ENCODE measurements at regions not wholly inside any gene's neighbourhood (a gene's known extent, or its start where the extent isn't known, plus 50 kb on each side); places are given as distances from the start of the nearest gene placed in this dataset.

DNA sequence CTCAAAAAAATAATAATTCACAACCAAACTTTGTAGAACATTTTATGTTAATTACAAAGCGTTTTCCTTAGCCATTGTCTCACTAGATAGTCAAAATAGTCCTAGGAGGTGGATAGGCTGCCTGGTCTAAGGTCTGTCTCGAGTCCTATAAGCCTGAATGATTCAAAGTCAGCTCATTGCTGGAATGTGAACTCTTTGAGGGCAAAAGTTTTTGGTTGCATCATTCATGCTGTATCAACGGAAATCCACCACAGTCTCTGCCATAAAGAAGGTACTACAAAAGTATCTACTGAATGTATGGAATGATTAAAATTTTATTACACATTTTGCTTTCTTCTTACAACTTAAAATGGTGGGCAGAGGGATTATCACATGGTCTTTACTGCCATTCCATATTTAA, 387.3 kb upstream of the RARB start:
- Histone ChIP-seq H3K79me2 (ENCODE audit: insufficient read depth, low read depth) (no peaks in the 10 kb centered on the region), H3K4me2 (no peak overlapping the region), H3K27me3 (ENCODE audit: insufficient read depth, low read depth) (no peaks in the 10 kb centered on the region), H3K4me1 (ENCODE audit: low read depth, poor library complexity, severe bottlenecking) (no peaks in the 10 kb centered on the region), H3K4me3 (IDR thresholded peaks at IDR 0.05; ENCODE audit: insufficient read depth, low read depth, low read length) (no peak overlapping the region), H3K27ac (no peak overlapping the region), H3K36me3 (ENCODE audit: insufficient read depth) (no peaks in the 10 kb centered on the region), H2AFZ (ENCODE audit: low read depth) (no peak overlapping the region), H3K9ac (no peak overlapping the region), H4K20me1 (ENCODE audit: insufficient read depth) (no peaks in the 10 kb centered on the region)
- TF ChIP-seq, protein P1, sequence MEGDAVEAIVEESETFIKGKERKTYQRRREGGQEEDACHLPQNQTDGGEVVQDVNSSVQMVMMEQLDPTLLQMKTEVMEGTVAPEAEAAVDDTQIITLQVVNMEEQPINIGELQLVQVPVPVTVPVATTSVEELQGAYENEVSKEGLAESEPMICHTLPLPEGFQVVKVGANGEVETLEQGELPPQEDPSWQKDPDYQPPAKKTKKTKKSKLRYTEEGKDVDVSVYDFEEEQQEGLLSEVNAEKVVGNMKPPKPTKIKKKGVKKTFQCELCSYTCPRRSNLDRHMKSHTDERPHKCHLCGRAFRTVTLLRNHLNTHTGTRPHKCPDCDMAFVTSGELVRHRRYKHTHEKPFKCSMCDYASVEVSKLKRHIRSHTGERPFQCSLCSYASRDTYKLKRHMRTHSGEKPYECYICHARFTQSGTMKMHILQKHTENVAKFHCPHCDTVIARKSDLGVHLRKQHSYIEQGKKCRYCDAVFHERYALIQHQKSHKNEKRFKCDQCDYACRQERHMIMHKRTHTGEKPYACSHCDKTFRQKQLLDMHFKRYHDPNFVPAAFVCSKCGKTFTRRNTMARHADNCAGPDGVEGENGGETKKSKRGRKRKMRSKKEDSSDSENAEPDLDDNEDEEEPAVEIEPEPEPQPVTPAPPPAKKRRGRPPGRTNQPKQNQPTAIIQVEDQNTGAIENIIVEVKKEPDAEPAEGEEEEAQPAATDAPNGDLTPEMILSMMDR (conservative IDR thresholded peaks at IDR 0.05; ENCODE audit: low read depth, low read length), result no peak

DNA sequence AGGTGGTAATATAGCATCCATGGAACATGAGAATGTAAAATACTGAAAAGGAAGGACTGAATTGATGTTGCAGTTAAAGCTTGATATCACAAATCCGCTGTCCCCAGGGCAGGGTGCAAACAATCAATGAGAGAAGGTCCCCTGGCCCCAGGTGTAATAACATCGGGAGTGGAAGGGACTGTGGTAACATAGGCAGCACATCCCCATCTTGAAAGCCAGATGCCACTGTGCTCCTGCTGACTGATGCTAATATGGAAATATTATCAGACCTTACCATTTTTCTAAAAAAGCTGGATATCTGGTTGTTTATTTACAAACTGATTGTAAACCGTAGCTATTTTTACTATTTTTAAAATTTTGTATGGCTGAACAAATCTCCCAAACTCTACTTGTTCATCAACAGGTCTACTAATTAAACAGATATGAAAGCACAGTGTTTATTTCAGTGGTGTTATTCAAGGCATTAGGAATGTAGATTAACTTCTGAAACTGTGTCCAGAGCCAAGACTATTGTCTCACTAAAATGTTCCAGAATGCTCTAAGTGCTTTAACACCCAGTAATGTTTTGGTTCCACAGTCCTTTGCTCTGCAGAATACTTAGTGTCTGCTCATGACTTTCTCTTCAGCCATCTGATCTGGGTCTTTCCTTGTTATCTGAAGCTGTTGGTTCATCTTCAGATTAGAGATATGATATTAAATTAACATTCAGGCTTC, 386.0 kb upstream of the RARB start:
- H3K4me3 ChIP-seq (IDR thresholded peaks at IDR 0.05; ENCODE audit: insufficient read depth, low read depth, low read length), result no peak overlapping the region

DNA sequence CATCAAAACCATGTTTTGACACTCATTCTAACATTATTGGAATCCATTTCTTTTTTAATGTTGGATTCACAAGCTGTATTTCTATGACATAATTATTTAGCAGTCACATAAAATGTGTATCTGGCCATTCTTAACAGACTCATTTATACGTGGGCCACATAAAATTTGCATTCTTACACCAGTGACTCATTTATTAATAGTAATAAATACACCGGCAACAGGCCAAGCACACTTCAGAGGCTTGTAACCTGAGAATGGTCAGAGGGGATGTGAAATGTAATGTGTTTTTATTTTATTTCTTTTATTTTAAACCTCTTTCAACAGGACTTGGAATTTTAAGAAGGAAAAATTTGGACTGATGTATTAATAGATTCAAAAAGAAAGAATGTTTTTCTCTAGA, 384.9 kb upstream of the RARB start:
- H3K4me3 ChIP-seq (IDR thresholded peaks at IDR 0.05; ENCODE audit: insufficient read depth, low read depth, low read length), result no peak overlapping the region
- H4K20me1 ChIP-seq (ENCODE audit: insufficient read depth), result no peaks in the 10 kb centered on the region
- H3K4me2 ChIP-seq, result no peak overlapping the region
- no peaks in the 10 kb centered on the region for H3K27me3 ChIP-seq (ENCODE audit: insufficient read depth, low read depth)
- H3K36me3 ChIP-seq (ENCODE audit: insufficient read depth), result no peaks in the 10 kb centered on the region
- TF ChIP-seq, protein P1 (conservative IDR thresholded peaks at IDR 0.05; ENCODE audit: low read depth, low read length), result no peak
- no peaks in the 10 kb centered on the region for H3K4me1 ChIP-seq (ENCODE audit: low read depth, poor library complexity, severe bottlenecking)
- no peaks in the 10 kb centered on the region for H3K79me2 ChIP-seq (ENCODE audit: insufficient read depth, low read depth)
- H2AFZ ChIP-seq (ENCODE audit: low read depth), result no peak overlapping the region
- no peak overlapping the region for H3K9ac ChIP-seq
- H3K27ac ChIP-seq, result no peak overlapping the region

More for the DNA sequence above, 386.0 kb upstream of the RARB start:
- Histone ChIP-seq H3K27ac (no peak overlapping the region), H3K79me2 (ENCODE audit: insufficient read depth, low read depth) (no peaks in the 10 kb centered on the region), H3K27me3 (ENCODE audit: insufficient read depth, low read depth) (no peaks in the 10 kb centered on the region), H2AFZ (ENCODE audit: low read depth) (no peak overlapping the region), H3K9ac (no peak overlapping the region), H3K36me3 (ENCODE audit: insufficient read depth) (no peaks in the 10 kb centered on the region), H3K4me2 (no peak overlapping the region), H3K4me1 (ENCODE audit: low read depth, poor library complexity, severe bottlenecking) (no peaks in the 10 kb centered on the region), H4K20me1 (ENCODE audit: insufficient read depth) (no peaks in the 10 kb centered on the region)
- TF ChIP-seq, protein P1 (conservative IDR thresholded peaks at IDR 0.05; ENCODE audit: low read depth, low read length), result no peak

DNA sequence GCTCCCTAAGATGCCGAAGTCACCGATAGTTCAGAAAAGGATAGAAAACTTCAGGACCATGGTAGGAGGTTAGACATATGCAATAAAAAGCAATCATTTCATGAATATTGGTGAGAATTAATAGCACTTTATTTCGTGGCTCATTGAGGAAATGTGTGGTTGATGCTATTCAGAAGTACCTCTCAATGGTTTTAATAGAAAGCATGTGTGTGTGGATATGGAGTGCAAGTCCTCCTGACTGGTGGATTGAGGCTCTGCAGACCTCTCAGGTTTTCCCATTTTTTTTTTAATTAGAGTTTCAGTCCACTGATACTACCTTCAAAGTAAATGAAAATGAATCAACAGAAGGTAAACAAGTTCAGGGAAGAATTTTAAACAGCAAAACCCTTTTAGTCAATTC, 384.3 kb upstream of the RARB start:
- H3K9ac ChIP-seq, result no peak overlapping the region
- H4K20me1 ChIP-seq (ENCODE audit: insufficient read depth), result no peaks in the 10 kb centered on the region
- H3K79me2 ChIP-seq (ENCODE audit: insufficient read depth, low read depth), result no peaks in the 10 kb centered on the region
- no peak overlapping the region for H2AFZ ChIP-seq (ENCODE audit: low read depth)
- H3K27ac ChIP-seq, result no peak overlapping the region
- H3K4me3 ChIP-seq (IDR thresholded peaks at IDR 0.05; ENCODE audit: insufficient read depth, low read depth, low read length), result no peak overlapping the region
- H3K4me1 ChIP-seq (ENCODE audit: low read depth, poor library complexity, severe bottlenecking), result no peaks in the 10 kb centered on the region
- TF ChIP-seq, protein P1 (conservative IDR thresholded peaks at IDR 0.05; ENCODE audit: low read depth, low read length), result no peak
- no peaks in the 10 kb centered on the region for H3K27me3 ChIP-seq (ENCODE audit: insufficient read depth, low read depth)
- H3K4me2 ChIP-seq, result no peak overlapping the region
- no peaks in the 10 kb centered on the region for H3K36me3 ChIP-seq (ENCODE audit: insufficient read depth)

Data from KMS-11 (cell line).